Fibroblast of lung (primary cell): ENCODE measurements at regions not wholly inside any gene's neighbourhood (a gene's known extent, or its start where the extent isn't known, plus 50 kb on each side); places are given as distances from the start of the nearest gene placed in this dataset.

Experiments
- CTCF ChIP-seq, 2 donors: IDR thresholded peaks in 1 of 2; conservative IDR thresholded peaks in 1 of 2; 1 replicate in 1 of 2; 2 replicates in 1 of 2; pipeline ENCODE4 v1.5.1; 2011 to 2012; ENCODE audit warnings: low read length in 2 of 2, control low read depth in 1 of 2, inconsistent platforms in 1 of 2, low read depth in 1 of 2, mild to moderate bottlenecking in 1 of 2
- EZH2 ChIP-seq: IDR thresholded peaks from 2 replicates; pipeline ENCODE4 v1.5.1; 2012; ENCODE audit warnings: low read length, control low read depth, mild to moderate bottlenecking; ENCODE audit errors: missing control alignments

- TF ChIP-seq CTCF (conservative IDR thresholded peaks at IDR 0.05 in 1 of 2, IDR thresholded peaks at IDR 0.05 in 1 of 2; ENCODE audit: low read depth in 1 of 2, low read length in 2 of 2) (no peak), EZH2 (no peak)
Measured at GRCh38 chr9:108186642-108187395, 669.0 kb downstream of the ACTL7B start.
